K562 (cell line): ENCODE measurements at regions not wholly inside any gene's neighbourhood (a gene's known extent, or its start where the extent isn't known, plus 50 kb on each side); places are given as distances from the start of the nearest gene placed in this dataset.

Experiments used
- ATAC-seq: fragments of 200-7000 bp; cut with Tn5 transposase; 3 replicates; pipeline ENCODE4 v1.9.1; 2020; ENCODE audit warnings: moderate library complexity
- BruUV-seq: library from RNA; stranded (reverse); fragments of 400-500 nt; replicated peaks from 2 replicates; lab custom pipeline; 2021; lab: Mats Ljungman, UMichigan
- CTCF ChIA-PET: fragments of 300-600 bp; formaldehyde crosslinking; extraction: SDS; loops from one replicate; lab custom pipeline; 2021; ENCODE audit warnings: low intra/inter-chr PET ratio; lab: Yijun Ruan, JAX
- POLR2A ChIA-PET: fragments of 300-600, 350-650 bp; sonication (Branson Sonifier 250); formaldehyde crosslinking; extraction: SDS; loops from one replicate; lab custom pipeline; 2021; ENCODE audit warnings: antibody characterized with exemption, inconsistent platforms; lab: Yijun Ruan, JAX
- DNase-seq, 4 experiments: peaks; one replicate each; pipeline versions ENCODE4 v3.0.0 to v3.0.0-alpha.2; 2011 to 2018; ENCODE audit warnings: low spot score in 3 of 4, mixed read lengths in 3 of 4; ENCODE audit errors: extremely low read depth in 1 of 4
- FAIRE-seq: peaks from 2 replicates; lab custom pipeline; 2011; peaks lifted over from hg19 to GRCh38; lab: Jason Lieb, UNC
- H2AFZ ChIP-seq: 2 replicates; pipeline ENCODE4 v1.6.0; 2011; ENCODE audit warnings: low read depth, low read length, control low read depth, inconsistent platforms
- H3K27ac ChIP-seq: fragments of 200-600 bp; 3 replicates; pipeline ENCODE4 v1.8.0; 2011; ENCODE audit warnings: low read depth, mild to moderate bottlenecking, control low read depth, inconsistent platforms, low read length, moderate library complexity, mixed read lengths; ENCODE audit errors: extremely low read depth
- H3K27me3 ChIP-seq, 2 experiments: fragments of 300-600 bp in 1 of 2; 2 replicates in 1 of 2; 3 replicates in 1 of 2; pipeline versions ENCODE4 v1.6.0 to v1.8.0; 2011; ENCODE audit warnings: inconsistent platforms in 2 of 2, low read length in 2 of 2, mild to moderate bottlenecking in 1 of 2, mixed read lengths in 1 of 2, moderate library complexity in 1 of 2; ENCODE audit not compliant: control insufficient read depth in 2 of 2, insufficient read depth in 2 of 2
- H3K36me3 ChIP-seq: fragments of 300-600 bp; 3 replicates; pipeline ENCODE4 v1.8.0; 2011; ENCODE audit warnings: mild to moderate bottlenecking, low read length, inconsistent platforms; ENCODE audit not compliant: control insufficient read depth, insufficient read depth
- H3K4me1 ChIP-seq, 2 experiments: fragments of 200-600 bp in 1 of 2; replicated peaks in 1 of 2; 2 replicates in 1 of 2; 3 replicates in 1 of 2; pipeline versions ENCODE4 v1.5.1 to v1.8.0; 2011; ENCODE audit warnings: inconsistent platforms in 2 of 2, low read length in 2 of 2, mild to moderate bottlenecking in 1 of 2, mixed read lengths in 1 of 2, moderate library complexity in 1 of 2; ENCODE audit not compliant: control insufficient read depth in 2 of 2, insufficient read depth in 2 of 2
- H3K4me2 ChIP-seq: 2 replicates; pipeline ENCODE4 v1.6.1; 2011; ENCODE audit warnings: low read length, control low read depth, inconsistent platforms, mixed read lengths; ENCODE audit not compliant: insufficient read depth
- H3K4me3 ChIP-seq: fragments of 200-600 bp; sonication (generic), shearing (Covaris generic); 2 replicates; pipeline ENCODE4 v1.5.1; 2016; ENCODE audit warnings: control low read depth, inconsistent platforms
- H3K79me2 ChIP-seq: fragments of 200-600 bp; 3 replicates; pipeline ENCODE4 v1.8.0; 2011; ENCODE audit warnings: low read length, inconsistent platforms; ENCODE audit not compliant: control insufficient read depth, insufficient read depth
- H3K9ac ChIP-seq, 2 experiments: 2 replicates each; pipeline versions ENCODE4 v1.6.0 to v1.6.1; 2011; ENCODE audit warnings: low read depth in 2 of 2, low read length in 2 of 2, control low read depth in 1 of 2, inconsistent platforms in 1 of 2, mild to moderate bottlenecking in 1 of 2, mixed read lengths in 1 of 2; ENCODE audit not compliant: insufficient read depth in 1 of 2
- H3K9me1 ChIP-seq: one replicate; pipeline ENCODE4 v1.6.0; 2011; ENCODE audit warnings: inconsistent platforms, mild to moderate bottlenecking, low read length, moderate library complexity; ENCODE audit not compliant: control insufficient read depth, insufficient read depth
- H3K9me3 ChIP-seq: replicated peaks from 2 replicates; pipeline ENCODE4 v1.5.1; 2011; ENCODE audit warnings: low read depth, low read length, inconsistent platforms; ENCODE audit not compliant: control insufficient read depth, insufficient read depth
- H4K20me1 ChIP-seq: replicated peaks from 2 replicates; pipeline ENCODE4 v1.6.1; 2011; ENCODE audit warnings: low read length, inconsistent platforms, mixed read lengths; ENCODE audit not compliant: control insufficient read depth, insufficient read depth
- CBFA2T3 ChIP-seq: fragments of 450-650 bp; IDR thresholded peaks from 2 replicates; pipeline ENCODE4 v1.6.1; 2017
- CHD2 ChIP-seq: IDR thresholded peaks from 2 replicates; pipeline ENCODE4 v1.6.1; 2011; ENCODE audit warnings: low read depth, low read length
- DACH1 ChIP-seq: fragments of 450-650 bp; IDR thresholded peaks from 2 replicates; pipeline ENCODE4 v1.6.1; 2018; ENCODE audit not compliant: partially characterized antibody
- HNRNPL ChIP-seq: fragments of 200-400 bp; formaldehyde crosslinking; IDR thresholded peaks from 2 replicates; pipeline ENCODE4 v1.6.1; 2017; ENCODE audit warnings: low read depth, mild to moderate bottlenecking, low read length
- MCM7 ChIP-seq, 2 experiments: fragments of 450-650 bp; IDR thresholded peaks; 2 replicates each; pipeline ENCODE4 v1.6.1; 2016 to 2018
- SRSF3 ChIP-seq: fragments of 200-400 bp; formaldehyde crosslinking; IDR thresholded peaks from 2 replicates; pipeline ENCODE4 v1.6.1; 2016; ENCODE audit warnings: mild to moderate bottlenecking, low read length, moderate library complexity; ENCODE audit not compliant: insufficient read depth
- XRCC4 ChIP-seq: IDR thresholded peaks from one replicate; pipeline ENCODE4 v1.6.1; 2011; ENCODE audit not compliant: insufficient read depth, insufficient read length; ENCODE audit errors: extremely low read depth
- ZNF668 ChIP-seq: fragments of 250-450 bp; sonication (Bioruptor Pico); IDR thresholded peaks from 2 replicates; pipeline ENCODE4 v1.8.0; 2022; ENCODE audit warnings: mild to moderate bottlenecking, inconsistent platforms
- ZNF695 ChIP-seq: fragments of 450-650 bp; formaldehyde crosslinking; IDR thresholded peaks from 2 replicates; pipeline ENCODE4 v1.4.0; 2020; ENCODE audit warnings: mild to moderate bottlenecking, moderate library complexity
- WGBS: fragments of 100-300 bp; shearing (Covaris generic); methylation state at CpG from one replicate; pipeline ENCODE4 v1.1.6; 2016; ENCODE audit warnings: low coverage, mixed read lengths; ENCODE audit not compliant: insufficient coverage; ENCODE audit errors: missing lambda C conversion rate; 5-methylcytosine and 5-hydroxymethylcytosine counted together
- in situ Hi-C: fragments of 300-500 bp; cut with MboI; formaldehyde crosslinking; loops from 4 replicates; pipeline ENCODE4 v1.15.0; 2018; ENCODE audit warnings: inconsistent platforms, mixed read lengths
- intact Hi-C: fragments of 100-400 bp; cut with micrococcal nuclease; formaldehyde crosslinking; loops from 2 replicates; pipeline ENCODE4 v1.14.2; 2022
- TF ChIP-seq, protein P1 (sequence below): fragments of 250-450 bp; sonication (Bioruptor Pico); IDR thresholded peaks from 2 replicates; pipeline ENCODE4 v1.5.0; 2022; ENCODE audit warnings: mild to moderate bottlenecking
- TF ChIP-seq, protein P2 (sequence below): fragments of 150-350 bp; IDR thresholded peaks from 2 replicates; pipeline ENCODE4 v1.6.1; 2014; ENCODE audit warnings: low read depth, mild to moderate bottlenecking, low read length, borderline replicate concordance
- TF ChIP-seq, protein P3 (sequence below): fragments of 450-650 bp; IDR thresholded peaks from 2 replicates; pipeline ENCODE4 v1.6.1; 2017; ENCODE audit warnings: antibody characterized with exemption

DNA sequence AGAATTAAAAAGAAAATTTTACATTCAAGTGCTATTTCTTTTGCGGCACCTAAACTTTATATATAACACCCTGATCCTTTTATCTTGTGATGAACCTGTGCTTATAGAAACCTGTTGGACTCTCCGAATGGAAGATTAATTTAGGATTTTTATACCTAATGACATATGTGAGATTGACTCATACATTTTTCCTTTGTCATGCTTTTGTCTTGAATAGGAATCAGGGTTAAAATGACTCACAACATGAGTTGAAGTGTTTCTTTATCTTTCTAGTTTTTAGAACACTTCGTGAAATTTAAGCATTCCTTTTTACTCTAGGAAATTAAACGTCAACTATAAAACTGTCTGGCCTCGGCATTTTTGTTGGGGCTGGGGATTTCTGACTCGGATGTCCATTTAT lies 378.9 kb downstream of the PCDH20 start:
- no peak for FAIRE-seq

DNA sequence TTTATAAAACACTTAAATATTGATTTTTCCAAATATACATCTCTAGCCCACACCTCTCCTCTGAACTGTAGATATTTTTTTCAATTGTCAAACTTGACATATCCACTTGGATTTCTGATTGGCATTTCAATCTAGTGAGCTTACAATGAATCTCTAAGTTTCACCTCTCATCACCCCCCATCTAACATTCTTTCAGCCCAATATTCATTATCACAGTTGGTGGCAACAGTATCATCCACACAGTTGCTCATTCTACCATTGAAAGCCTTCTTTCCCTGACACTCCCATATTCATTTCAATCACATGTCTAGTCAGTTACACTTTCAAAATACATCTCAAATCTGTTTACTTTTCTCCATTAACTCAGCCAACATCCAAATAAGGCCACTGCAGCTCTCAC lies 385.2 kb downstream of the PCDH20 start:
- H3K4me2 ChIP-seq, result no peak overlapping the region
- no peaks in the 10 kb centered on the region for H3K9me3 ChIP-seq
- no peaks in the 10 kb centered on the region for H3K79me2 ChIP-seq
- no peak overlapping the region for H2AFZ ChIP-seq
- BruUV-seq, result no TSS peak
- ATAC-seq (no peak), FAIRE-seq (no peak), DNase-seq (no peak)
- intact Hi-C loops (no loop called here), in situ Hi-C loops (no loop called here)
- CTCF ChIA-PET, result no interaction called here
- H3K27ac ChIP-seq, result no peak overlapping the region
- no peaks in the 10 kb centered on the region for H3K36me3 ChIP-seq
- no peaks in the 10 kb centered on the region for H4K20me1 ChIP-seq
- no peak overlapping the region for H3K4me3 ChIP-seq
- H3K27me3 ChIP-seq, result no peaks in the 10 kb centered on the region
- no peak overlapping the region for H3K9ac ChIP-seq
- H3K9me1 ChIP-seq, result no peaks in the 10 kb centered on the region
- no peaks in the 10 kb centered on the region for H3K4me1 ChIP-seq
- POLR2A ChIA-PET, result no interaction called here
- TF ChIP-seq, protein P1, sequence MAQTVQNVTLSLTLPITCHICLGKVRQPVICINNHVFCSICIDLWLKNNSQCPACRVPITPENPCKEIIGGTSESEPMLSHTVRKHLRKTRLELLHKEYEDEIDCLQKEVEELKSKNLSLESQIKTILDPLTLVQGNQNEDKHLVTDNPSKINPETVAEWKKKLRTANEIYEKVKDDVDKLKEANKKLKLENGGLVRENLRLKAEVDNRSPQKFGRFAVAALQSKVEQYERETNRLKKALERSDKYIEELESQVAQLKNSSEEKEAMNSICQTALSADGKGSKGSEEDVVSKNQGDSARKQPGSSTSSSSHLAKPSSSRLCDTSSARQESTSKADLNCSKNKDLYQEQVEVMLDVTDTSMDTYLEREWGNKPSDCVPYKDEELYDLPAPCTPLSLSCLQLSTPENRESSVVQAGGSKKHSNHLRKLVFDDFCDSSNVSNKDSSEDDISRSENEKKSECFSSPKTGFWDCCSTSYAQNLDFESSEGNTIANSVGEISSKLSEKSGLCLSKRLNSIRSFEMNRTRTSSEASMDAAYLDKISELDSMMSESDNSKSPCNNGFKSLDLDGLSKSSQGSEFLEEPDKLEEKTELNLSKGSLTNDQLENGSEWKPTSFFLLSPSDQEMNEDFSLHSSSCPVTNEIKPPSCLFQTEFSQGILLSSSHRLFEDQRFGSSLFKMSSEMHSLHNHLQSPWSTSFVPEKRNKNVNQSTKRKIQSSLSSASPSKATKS (CRISPR knock-in tag), result no peak
- TF ChIP-seq HNRNPL (no peak), ZNF695 (CRISPR knock-in tag) (no peak), CHD2 (no peak)
- TF ChIP-seq, protein P2, sequence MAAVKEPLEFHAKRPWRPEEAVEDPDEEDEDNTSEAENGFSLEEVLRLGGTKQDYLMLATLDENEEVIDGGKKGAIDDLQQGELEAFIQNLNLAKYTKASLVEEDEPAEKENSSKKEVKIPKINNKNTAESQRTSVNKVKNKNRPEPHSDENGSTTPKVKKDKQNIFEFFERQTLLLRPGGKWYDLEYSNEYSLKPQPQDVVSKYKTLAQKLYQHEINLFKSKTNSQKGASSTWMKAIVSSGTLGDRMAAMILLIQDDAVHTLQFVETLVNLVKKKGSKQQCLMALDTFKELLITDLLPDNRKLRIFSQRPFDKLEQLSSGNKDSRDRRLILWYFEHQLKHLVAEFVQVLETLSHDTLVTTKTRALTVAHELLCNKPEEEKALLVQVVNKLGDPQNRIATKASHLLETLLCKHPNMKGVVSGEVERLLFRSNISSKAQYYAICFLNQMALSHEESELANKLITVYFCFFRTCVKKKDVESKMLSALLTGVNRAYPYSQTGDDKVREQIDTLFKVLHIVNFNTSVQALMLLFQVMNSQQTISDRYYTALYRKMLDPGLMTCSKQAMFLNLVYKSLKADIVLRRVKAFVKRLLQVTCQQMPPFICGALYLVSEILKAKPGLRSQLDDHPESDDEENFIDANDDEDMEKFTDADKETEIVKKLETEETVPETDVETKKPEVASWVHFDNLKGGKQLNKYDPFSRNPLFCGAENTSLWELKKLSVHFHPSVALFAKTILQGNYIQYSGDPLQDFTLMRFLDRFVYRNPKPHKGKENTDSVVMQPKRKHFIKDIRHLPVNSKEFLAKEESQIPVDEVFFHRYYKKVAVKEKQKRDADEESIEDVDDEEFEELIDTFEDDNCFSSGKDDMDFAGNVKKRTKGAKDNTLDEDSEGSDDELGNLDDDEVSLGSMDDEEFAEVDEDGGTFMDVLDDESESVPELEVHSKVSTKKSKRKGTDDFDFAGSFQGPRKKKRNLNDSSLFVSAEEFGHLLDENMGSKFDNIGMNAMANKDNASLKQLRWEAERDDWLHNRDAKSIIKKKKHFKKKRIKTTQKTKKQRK, result no peak

More for the DNA sequence above, 378.9 kb downstream of the PCDH20 start:
- POLR2A ChIA-PET, result no interaction called here
- Histone ChIP-seq H3K27me3 (no peaks in the 10 kb centered on the region), H3K9me3 (no peaks in the 10 kb centered on the region), H3K27ac (no peak overlapping the region), H4K20me1 (no peaks in the 10 kb centered on the region), H3K36me3 (no peaks in the 10 kb centered on the region), H3K4me3 (no peak overlapping the region), H3K4me1 (no peaks in the 10 kb centered on the region), H3K9me1 (no peaks in the 10 kb centered on the region), H2AFZ (no peak overlapping the region), H3K9ac (no peak overlapping the region), H3K79me2 (no peaks in the 10 kb centered on the region)
- WGBS, result 0% methylated on average over 6 of the region's 6 CpGs
- no peak for DNase-seq
- BruUV-seq, result no TSS peak
- in situ Hi-C loops (no loop called here), intact Hi-C loops (no loop called here)
- ATAC-seq, result no peak
- TF ChIP-seq DACH1, result no peak
- TF ChIP-seq CBFA2T3, result no peak
- no peak for TF ChIP-seq ZNF668 (CRISPR knock-in tag)
- TF ChIP-seq, protein P3, sequence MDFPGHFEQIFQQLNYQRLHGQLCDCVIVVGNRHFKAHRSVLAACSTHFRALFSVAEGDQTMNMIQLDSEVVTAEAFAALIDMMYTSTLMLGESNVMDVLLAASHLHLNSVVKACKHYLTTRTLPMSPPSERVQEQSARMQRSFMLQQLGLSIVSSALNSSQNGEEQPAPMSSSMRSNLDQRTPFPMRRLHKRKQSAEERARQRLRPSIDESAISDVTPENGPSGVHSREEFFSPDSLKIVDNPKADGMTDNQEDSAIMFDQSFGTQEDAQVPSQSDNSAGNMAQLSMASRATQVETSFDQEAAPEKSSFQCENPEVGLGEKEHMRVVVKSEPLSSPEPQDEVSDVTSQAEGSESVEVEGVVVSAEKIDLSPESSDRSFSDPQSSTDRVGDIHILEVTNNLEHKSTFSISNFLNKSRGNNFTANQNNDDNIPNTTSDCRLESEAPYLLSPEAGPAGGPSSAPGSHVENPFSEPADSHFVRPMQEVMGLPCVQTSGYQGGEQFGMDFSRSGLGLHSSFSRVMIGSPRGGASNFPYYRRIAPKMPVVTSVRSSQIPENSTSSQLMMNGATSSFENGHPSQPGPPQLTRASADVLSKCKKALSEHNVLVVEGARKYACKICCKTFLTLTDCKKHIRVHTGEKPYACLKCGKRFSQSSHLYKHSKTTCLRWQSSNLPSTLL, result no peak
- no peak for TF ChIP-seq MCM7 (IDR thresholded peaks at IDR 0.05)
- TF ChIP-seq SRSF3, result no peak
- no peak for TF ChIP-seq XRCC4
- TF ChIP-seq, all 486 proteins: peak for 0
- H3K4me2 ChIP-seq, result no peak overlapping the region
- CTCF ChIA-PET, result no interaction called here
